ENCODE measurements at regions not wholly inside any gene's neighbourhood (a gene's known extent, or its start where the extent isn't known, plus 50 kb on each side); places are given as distances from the start of the nearest gene placed in this dataset.

GRCh38 chr6:88472851-88473525 lies 306.8 kb upstream of the CNR1 start:
- TF ChIP-seq, protein P1, sequence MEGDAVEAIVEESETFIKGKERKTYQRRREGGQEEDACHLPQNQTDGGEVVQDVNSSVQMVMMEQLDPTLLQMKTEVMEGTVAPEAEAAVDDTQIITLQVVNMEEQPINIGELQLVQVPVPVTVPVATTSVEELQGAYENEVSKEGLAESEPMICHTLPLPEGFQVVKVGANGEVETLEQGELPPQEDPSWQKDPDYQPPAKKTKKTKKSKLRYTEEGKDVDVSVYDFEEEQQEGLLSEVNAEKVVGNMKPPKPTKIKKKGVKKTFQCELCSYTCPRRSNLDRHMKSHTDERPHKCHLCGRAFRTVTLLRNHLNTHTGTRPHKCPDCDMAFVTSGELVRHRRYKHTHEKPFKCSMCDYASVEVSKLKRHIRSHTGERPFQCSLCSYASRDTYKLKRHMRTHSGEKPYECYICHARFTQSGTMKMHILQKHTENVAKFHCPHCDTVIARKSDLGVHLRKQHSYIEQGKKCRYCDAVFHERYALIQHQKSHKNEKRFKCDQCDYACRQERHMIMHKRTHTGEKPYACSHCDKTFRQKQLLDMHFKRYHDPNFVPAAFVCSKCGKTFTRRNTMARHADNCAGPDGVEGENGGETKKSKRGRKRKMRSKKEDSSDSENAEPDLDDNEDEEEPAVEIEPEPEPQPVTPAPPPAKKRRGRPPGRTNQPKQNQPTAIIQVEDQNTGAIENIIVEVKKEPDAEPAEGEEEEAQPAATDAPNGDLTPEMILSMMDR (IDR thresholded peaks at IDR 0.05) = no peak
- TF ChIP-seq POLR2A (IDR thresholded peaks at IDR 0.05) = no peak
